ENCODE measurements at regions not wholly inside any gene's neighbourhood (a gene's known extent, or its start where the extent isn't known, plus 50 kb on each side); places are given as distances from the start of the nearest gene placed in this dataset.

- TF ChIP-seq ZNF462 (CRISPR knock-in tag; IDR thresholded peaks at IDR 0.05) (no peak), POLR2AphosphoS5 (IDR thresholded peaks at IDR 0.05; ENCODE audit: low read depth) (no peak), STAT1 (IDR thresholded peaks at IDR 0.05; ENCODE audit: unreplicated experiment) (no peak), CTCF (conservative IDR thresholded peaks at IDR 0.05; ENCODE audit: low read depth in 2 of 2) (no peak), EZH2 (IDR thresholded peaks at IDR 0.05; ENCODE audit: low read depth, unreplicated experiment) (no peak), CREB1 (CRISPR knock-in tag; IDR thresholded peaks at IDR 0.05; ENCODE audit: low read depth) (no peak)
- TF ChIP-seq, protein P1, sequence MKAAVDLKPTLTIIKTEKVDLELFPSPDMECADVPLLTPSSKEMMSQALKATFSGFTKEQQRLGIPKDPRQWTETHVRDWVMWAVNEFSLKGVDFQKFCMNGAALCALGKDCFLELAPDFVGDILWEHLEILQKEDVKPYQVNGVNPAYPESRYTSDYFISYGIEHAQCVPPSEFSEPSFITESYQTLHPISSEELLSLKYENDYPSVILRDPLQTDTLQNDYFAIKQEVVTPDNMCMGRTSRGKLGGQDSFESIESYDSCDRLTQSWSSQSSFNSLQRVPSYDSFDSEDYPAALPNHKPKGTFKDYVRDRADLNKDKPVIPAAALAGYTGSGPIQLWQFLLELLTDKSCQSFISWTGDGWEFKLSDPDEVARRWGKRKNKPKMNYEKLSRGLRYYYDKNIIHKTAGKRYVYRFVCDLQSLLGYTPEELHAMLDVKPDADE (IDR thresholded peaks at IDR 0.05): no peak
These were observed 530.2 kb downstream of the DHX35 start (continued) for GRCh38 chr20:39492223-39492797.
